ENCODE measurements at regions not wholly inside any gene's neighbourhood (a gene's known extent, or its start where the extent isn't known, plus 50 kb on each side); places are given as distances from the start of the nearest gene placed in this dataset.

DNA sequence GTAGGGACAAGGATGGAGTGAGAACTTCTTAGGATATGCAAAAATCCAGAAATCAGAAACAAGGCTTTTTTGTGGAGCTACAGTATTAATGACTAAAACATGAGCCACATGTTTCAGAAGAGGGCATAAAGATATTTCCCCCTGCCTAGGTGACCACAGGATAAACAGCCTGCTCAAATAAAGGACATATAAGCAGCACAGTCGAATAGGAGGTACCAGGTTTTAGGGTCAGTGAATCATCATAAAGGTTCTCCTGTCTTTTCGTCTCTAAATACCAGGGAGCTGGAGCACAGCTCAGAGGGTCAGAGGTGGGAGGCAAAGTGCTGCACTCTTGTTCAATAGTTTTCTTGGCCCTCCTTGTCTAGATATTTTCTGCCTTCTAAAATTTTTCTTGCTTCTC is 211.9 kb upstream of the HS3ST1 start:
- TF ChIP-seq, protein P1, sequence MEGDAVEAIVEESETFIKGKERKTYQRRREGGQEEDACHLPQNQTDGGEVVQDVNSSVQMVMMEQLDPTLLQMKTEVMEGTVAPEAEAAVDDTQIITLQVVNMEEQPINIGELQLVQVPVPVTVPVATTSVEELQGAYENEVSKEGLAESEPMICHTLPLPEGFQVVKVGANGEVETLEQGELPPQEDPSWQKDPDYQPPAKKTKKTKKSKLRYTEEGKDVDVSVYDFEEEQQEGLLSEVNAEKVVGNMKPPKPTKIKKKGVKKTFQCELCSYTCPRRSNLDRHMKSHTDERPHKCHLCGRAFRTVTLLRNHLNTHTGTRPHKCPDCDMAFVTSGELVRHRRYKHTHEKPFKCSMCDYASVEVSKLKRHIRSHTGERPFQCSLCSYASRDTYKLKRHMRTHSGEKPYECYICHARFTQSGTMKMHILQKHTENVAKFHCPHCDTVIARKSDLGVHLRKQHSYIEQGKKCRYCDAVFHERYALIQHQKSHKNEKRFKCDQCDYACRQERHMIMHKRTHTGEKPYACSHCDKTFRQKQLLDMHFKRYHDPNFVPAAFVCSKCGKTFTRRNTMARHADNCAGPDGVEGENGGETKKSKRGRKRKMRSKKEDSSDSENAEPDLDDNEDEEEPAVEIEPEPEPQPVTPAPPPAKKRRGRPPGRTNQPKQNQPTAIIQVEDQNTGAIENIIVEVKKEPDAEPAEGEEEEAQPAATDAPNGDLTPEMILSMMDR (IDR thresholded peaks at IDR 0.05 in 4 of 5, conservative IDR thresholded peaks at IDR 0.05 in 1 of 5) = no peak
- no peak for TF ChIP-seq POLR2A (IDR thresholded peaks at IDR 0.05)
